ENCODE measurements at regions not wholly inside any gene's neighbourhood (a gene's known extent, or its start where the extent isn't known, plus 50 kb on each side); places are given as distances from the start of the nearest gene placed in this dataset.

DNA sequence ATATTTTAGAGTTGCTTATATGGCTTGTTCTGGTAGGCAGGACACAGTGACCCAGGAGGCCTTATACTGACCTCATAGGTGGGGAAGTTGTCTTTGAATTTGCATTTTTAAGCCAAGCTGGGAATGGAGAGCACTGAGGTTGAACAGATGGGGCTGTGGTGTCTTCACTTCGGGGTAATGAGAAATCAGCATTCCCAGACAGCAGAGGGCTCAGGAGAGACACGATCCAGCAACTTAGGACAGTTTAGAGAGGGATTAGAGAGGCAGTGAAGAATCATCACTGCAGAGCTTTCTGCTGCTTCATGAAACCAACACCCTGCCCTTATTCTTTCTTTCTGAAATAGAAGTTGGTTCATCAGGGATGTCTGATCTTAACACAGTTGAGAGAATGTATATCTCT lies 202.4 kb downstream of the TDRD15 start:
- CTCF ChIA-PET = no interaction called here
- POLR2A ChIA-PET = no interaction called here
- H3K36me3 Mint-ChIP-seq (ENCODE audit: low read depth) = no peaks in the 10 kb centered on the region
- peaks cover 3% of the 10 kb centered on the region for H3K9me3 Mint-ChIP-seq (ENCODE audit: low read depth)
- intact Hi-C loops (cut with DNase I, micrococcal nuclease) = no loop called here
- H3K4me1 Mint-ChIP-seq = no peaks in the 10 kb centered on the region
- ATAC-seq = no peak
- H3K27me3 Mint-ChIP-seq = no peaks in the 10 kb centered on the region
- DNase-seq = no peak
- no peak overlapping the region for H3K27ac Mint-ChIP-seq
- H3K4me3 Mint-ChIP-seq = no peak overlapping the region

DNA sequence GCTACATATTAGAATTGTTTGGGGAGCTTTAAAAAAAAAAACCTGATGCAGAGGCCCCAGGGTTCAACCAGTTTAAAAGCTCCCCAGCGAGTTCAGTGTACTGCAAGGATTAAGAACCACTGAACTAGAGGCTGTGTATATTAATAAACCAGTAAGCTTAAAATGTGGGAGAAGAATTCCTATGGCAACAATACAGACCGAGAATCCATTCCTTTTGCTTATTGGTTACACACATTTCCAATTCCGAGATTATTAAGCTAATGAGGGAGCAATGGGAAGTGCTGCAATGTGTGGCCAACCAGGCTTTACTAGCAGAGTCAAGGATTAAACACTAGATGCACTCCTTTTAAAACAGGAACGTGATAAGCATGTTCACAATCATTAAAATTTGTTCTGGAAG lies 204.4 kb downstream of the TDRD15 start:
- intact Hi-C loops (cut with DNase I, micrococcal nuclease) = no loop called here
- H3K4me1 Mint-ChIP-seq = no peaks in the 10 kb centered on the region
- H3K27me3 Mint-ChIP-seq = no peaks in the 10 kb centered on the region
- ChIA-PET CTCF (interaction anchor here (1.0 kb wide), 1 partner anchor 11 kb away, joined by 3 read pairs; no protein-coding TSS in a partner anchor), POLR2A (no interaction called here)
- no peak overlapping the region for H3K4me3 Mint-ChIP-seq
- H3K36me3 Mint-ChIP-seq (ENCODE audit: low read depth) = no peaks in the 10 kb centered on the region
- H3K27ac Mint-ChIP-seq = no peak overlapping the region
- DNase-seq (no peak), ATAC-seq (no peak)
- H3K9me3 Mint-ChIP-seq (ENCODE audit: low read depth) = peaks cover 7% of the 10 kb centered on the region

DNA sequence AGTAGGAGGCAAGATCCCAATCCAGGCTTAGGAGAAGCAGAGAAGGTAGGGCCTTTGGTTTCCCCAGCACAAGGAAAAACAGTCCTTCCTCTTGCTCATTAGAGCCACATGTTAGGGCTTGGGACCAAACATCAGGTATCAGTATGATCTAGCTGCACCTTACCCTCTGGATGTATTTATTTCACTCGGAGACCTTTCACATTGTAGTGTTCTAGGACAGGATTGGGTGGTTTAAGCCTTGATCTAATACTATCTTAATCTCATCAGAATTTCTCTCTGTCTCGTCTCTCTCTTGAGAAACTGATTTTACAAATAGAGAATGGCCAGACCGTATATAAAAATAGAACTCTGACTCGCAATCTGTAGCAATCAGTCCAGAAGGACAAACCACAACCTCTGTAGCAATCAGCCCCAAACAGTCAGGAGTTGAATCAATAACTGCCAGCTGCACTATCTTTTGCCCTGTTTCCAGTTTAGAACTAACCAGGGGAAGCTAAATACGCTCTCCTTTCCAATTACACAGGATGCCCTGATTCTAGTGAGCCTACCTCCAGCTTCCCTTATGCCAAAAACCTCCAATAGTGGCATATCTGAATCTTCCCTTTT lies 207.1 kb downstream of the TDRD15 start:
- no peaks in the 10 kb centered on the region for H3K27me3 Mint-ChIP-seq
- no peaks in the 10 kb centered on the region for H3K36me3 Mint-ChIP-seq (ENCODE audit: low read depth)
- no peak for ATAC-seq
- ChIA-PET POLR2A (no interaction called here), CTCF (no interaction called here)
- no peak for DNase-seq
- H3K4me3 Mint-ChIP-seq = no peak overlapping the region
- no peak overlapping the region for H3K27ac Mint-ChIP-seq
- peaks cover 5% of the 10 kb centered on the region for H3K9me3 Mint-ChIP-seq (ENCODE audit: low read depth)
- intact Hi-C loops (cut with DNase I, micrococcal nuclease) = no loop called here
- H3K4me1 Mint-ChIP-seq = no peaks in the 10 kb centered on the region

DNA sequence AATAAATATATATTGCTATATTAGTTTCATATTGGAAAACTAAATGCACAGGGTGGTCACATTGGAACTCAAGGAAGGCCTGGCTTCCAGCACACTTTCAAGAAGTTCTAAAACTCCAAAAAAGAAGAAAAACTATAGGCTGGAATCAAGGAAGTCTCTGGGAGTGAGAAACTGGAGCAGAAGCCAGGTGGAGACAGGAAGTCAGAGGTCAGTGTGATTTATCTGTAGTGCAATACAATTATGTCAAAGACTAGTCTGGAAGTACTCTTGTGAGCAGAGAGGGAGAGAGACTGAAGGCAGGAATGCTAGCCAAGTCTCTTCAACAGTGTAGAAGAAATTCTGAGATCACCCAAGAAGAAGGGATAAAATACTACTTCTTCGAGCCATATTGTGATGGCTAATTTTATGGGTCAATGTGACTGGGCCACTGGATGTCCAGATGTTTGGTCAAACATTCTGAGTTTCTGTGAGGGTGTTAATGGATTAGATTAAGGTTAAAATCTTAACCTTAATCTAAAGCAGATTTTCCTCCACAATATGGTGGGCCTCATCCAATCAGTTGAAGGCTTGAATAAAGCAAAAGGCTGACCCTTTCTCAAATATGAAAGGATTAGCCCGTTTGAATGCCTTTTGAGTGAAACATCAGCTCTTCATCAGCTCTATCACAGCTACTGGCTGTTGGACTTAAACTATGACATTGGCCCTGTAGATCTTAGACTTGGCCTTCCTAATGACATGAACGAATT lies 208.0 kb downstream of the TDRD15 start:
- H3K4me1 Mint-ChIP-seq = no peaks in the 10 kb centered on the region

DNA sequence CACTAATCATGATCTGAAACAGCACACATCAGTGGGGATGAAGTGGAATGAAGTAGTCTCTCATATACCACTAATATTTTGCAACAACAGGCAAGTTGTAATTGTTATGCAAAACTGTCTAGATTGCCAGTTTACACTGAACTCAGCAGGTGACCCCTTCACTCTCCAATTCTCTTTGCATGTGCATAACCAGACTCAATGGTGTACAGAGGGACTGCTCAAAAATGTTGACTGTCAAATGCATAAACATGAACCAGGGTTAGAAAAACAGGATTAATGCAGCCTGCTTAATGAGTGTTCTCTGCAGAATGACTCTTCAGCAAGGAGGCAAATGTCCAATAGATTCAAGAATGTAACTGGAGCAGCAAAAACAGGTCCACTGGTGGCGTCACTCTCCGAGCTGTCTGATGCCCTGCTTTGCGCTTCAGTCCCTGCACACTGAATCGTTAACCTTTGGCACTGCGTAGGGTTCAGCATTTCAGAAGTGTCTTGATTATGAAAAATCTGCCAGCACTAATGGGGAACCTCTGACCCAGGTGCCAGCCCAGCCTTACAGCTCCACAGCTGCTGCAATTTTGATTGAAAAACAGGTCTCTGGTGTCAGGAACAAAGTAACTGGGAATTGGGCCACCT lies 209.3 kb downstream of the TDRD15 start:
- ChIA-PET CTCF (interaction anchor here (0.8 kb wide), 1 partner anchor 12 kb away, joined by 3 read pairs; no protein-coding TSS in a partner anchor), POLR2A (no interaction called here)
- DNase-seq = no peak
- Mint-ChIP-seq H3K9me3 (ENCODE audit: low read depth) (peaks cover 4% of the 10 kb centered on the region), H3K36me3 (ENCODE audit: low read depth) (no peaks in the 10 kb centered on the region), H3K27me3 (no peaks in the 10 kb centered on the region), H3K4me3 (no peak overlapping the region), H3K4me1 (no peaks in the 10 kb centered on the region), H3K27ac (no peak overlapping the region)
- intact Hi-C loops (cut with DNase I, micrococcal nuclease) = no loop called here
- ATAC-seq = no peak

More for the DNA sequence above, 208.0 kb downstream of the TDRD15 start:
- ChIA-PET POLR2A (no interaction called here), CTCF (no interaction called here)
- no peak overlapping the region for H3K27ac Mint-ChIP-seq
- H3K4me3 Mint-ChIP-seq = no peak overlapping the region
- intact Hi-C loops (cut with DNase I, micrococcal nuclease) = no loop called here
- no peaks in the 10 kb centered on the region for H3K36me3 Mint-ChIP-seq (ENCODE audit: low read depth)
- no peak for DNase-seq
- ATAC-seq = no peak
- no peaks in the 10 kb centered on the region for H3K27me3 Mint-ChIP-seq
- H3K9me3 Mint-ChIP-seq (ENCODE audit: low read depth) = peaks cover 4% of the 10 kb centered on the region

DNA sequence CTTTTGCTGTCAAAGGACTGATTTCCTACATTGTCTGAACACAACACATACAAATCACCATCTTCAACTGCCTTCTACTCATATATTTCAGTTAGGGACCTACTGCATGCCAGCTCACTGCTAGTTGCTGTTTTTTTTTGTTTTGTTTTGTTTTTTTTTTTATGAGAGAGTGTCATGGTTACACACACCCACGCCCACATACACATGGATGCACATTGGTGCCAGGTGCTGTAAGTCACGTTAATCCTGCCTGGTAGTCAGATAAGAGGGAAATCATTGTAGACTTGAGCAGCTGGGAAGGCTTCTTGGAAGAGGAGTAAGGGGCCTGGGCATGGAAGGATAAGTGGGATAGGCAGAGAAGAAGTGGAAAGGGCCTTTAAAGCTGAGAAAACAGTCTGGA lies 209.9 kb downstream of the TDRD15 start:
- ChIA-PET POLR2A (no interaction called here), CTCF (interaction anchor here (0.8 kb wide), 1 partner anchor 13 kb away, joined by 3 read pairs; no protein-coding TSS in a partner anchor)
- intact Hi-C loops (cut with DNase I, micrococcal nuclease) = no loop called here
- Mint-ChIP-seq H3K9me3 (ENCODE audit: low read depth) (peaks cover 5% of the 10 kb centered on the region), H3K36me3 (ENCODE audit: low read depth) (no peaks in the 10 kb centered on the region), H3K27me3 (no peaks in the 10 kb centered on the region), H3K4me3 (no peak overlapping the region), H3K27ac (no peak overlapping the region), H3K4me1 (no peaks in the 10 kb centered on the region)
- DNase-seq (no peak), ATAC-seq (no peak)

DNA sequence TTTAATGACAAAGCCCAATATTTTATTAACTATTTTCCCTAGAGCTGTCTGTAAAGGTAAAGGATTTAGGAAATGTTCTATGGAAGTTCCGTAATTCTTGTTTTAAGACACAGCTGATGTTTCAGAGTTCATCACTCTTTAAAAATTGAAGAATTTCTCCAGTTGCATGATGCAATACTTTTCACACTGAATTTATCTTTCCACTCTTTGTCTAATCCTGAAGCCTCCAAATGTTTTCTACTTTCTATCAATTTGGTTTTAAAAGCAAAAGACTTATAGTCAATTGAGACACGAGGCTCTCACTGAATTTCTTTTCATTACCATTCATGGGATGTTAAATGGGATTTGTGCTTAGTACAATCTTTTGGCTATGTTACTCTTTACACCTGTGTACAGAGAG lies 223.2 kb downstream of the TDRD15 start:
- ATAC-seq (no peak), DNase-seq (no peak)
- Mint-ChIP-seq H3K27me3 (peaks cover 3% of the 10 kb centered on the region), H3K9me3 (ENCODE audit: low read depth) (no peaks in the 10 kb centered on the region), H3K36me3 (ENCODE audit: low read depth) (no peaks in the 10 kb centered on the region), H3K4me3 (no peak overlapping the region), H3K27ac (no peak overlapping the region), H3K4me1 (no peaks in the 10 kb centered on the region)
- intact Hi-C loops (cut with DNase I, micrococcal nuclease) = no loop called here
- CTCF ChIA-PET = no interaction called here
- POLR2A ChIA-PET = no interaction called here

DNA sequence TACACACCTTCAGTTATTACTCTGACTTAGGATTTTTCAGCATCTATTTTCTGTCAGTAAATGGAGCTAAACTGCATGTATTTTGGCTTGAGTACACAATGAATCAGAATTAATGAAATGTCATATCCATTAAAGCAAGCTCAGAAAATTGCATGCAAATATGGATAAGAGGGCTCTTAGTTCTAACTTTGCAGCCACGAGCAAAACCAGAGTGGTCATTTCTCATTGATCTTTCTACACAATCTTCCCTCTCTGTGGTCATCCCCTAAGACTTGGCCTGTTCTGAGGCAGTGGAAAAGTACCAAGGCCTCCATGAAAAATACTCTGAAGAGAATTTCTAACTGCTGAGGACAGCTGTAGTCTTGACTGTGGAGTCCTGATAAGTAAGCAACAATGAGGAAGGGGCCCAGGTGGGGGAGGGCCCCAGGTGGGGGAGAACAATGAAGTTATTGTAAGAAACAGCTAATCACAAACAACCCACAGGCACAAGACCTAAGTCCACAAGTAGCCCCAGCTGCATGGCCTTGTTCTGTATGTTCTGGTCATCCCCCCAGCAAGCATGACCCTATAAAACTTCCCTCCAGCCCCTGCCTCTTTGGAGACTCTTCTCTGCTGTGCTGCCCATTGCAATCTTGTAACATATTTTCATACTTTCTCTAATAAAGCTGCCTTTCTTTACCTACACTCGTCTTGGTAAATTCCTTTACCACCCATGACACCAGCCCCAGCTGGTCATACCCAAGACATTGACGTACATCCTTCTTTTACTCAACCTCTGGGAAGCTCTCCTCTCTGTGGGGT lies 230.3 kb downstream of the TDRD15 start:
- ChIA-PET POLR2A (no interaction called here), CTCF (interaction anchor here (1.0 kb wide), 1 partner anchor 25 kb away, joined by 3 read pairs; no protein-coding TSS in a partner anchor)
- intact Hi-C loops (cut with DNase I, micrococcal nuclease) = no loop called here
- H3K4me3 Mint-ChIP-seq = no peak overlapping the region
- no peak overlapping the region for H3K27ac Mint-ChIP-seq
- no peak for DNase-seq
- peaks cover 1% of the 10 kb centered on the region for H3K9me3 Mint-ChIP-seq (ENCODE audit: low read depth)
- no peaks in the 10 kb centered on the region for H3K4me1 Mint-ChIP-seq
- ATAC-seq = no peak
- no peaks in the 10 kb centered on the region for H3K36me3 Mint-ChIP-seq (ENCODE audit: low read depth)
- H3K27me3 Mint-ChIP-seq = peaks cover 2% of the 10 kb centered on the region

DNA sequence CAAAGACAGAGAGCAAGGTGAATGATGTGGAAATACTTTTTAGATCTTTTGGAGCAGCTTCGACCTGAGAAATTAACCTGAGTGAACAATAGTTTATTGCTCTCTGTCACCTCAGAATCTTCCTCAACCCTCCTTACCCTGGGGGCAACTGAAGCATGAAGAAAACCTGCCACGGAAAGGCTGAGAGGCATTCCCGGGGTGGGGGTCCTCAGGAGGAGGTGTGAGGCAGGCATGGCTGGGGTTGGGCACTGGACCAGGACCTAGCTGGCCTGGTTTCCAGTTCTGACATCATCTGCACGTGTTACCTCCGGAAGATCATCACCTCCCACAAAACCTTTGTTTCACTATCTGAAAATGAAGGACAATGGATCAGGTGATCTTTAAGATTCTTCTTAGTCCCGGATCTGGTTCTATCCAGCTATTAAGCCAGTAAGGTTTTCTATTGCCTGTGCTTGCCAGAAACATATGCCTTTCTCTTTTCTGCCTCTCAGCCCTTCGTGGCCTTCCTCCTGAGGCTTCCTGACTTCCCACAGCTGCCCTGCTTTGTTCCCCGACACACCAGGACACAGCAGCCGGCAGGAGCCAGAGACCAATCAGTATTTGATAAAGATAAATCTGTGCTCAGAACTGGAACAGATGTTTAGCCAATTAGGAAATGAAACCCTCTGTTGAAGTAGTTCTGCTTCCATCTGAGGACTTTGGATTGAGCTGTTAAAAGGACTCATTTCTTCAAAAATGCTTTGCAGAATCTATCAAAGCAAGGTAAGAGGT lies 232.5 kb downstream of the TDRD15 start:
- ATAC-seq = no peak
- CTCF ChIA-PET = no interaction called here
- no peaks in the 10 kb centered on the region for H3K36me3 Mint-ChIP-seq (ENCODE audit: low read depth)
- peaks cover 2% of the 10 kb centered on the region for H3K27me3 Mint-ChIP-seq
- intact Hi-C loops (cut with DNase I, micrococcal nuclease) = no loop called here
- no peaks in the 10 kb centered on the region for H3K4me1 Mint-ChIP-seq
- no peak overlapping the region for H3K4me3 Mint-ChIP-seq
- H3K9me3 Mint-ChIP-seq (ENCODE audit: low read depth) = peaks cover 1% of the 10 kb centered on the region
- DNase-seq = no peak
- no peak overlapping the region for H3K27ac Mint-ChIP-seq
- POLR2A ChIA-PET = no interaction called here

DNA sequence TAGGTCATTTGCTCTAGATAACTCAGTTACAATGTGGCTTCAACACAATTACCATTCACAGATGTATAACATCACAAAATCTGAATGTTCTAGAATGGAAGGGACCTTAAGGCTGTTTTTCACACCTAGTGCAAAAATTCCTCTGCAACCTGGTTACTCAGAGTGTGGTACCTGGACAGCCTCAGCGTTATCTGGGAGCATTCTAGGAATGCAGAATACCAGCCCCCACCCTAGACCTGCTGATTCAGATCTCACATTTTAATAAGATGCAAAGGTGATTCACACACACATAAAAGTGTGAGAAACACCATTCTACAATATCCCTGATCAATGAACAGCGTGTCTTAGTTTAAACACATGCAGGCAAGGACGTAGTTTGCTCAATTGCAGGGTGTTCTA lies 233.1 kb downstream of the TDRD15 start:
- no peak overlapping the region for H3K27ac Mint-ChIP-seq
- DNase-seq (no peak), ATAC-seq (no peak)
- no peak overlapping the region for H3K4me3 Mint-ChIP-seq
- H3K9me3 Mint-ChIP-seq (ENCODE audit: low read depth) = peaks cover 1% of the 10 kb centered on the region
- CTCF ChIA-PET = no interaction called here
- POLR2A ChIA-PET = no interaction called here
- no peaks in the 10 kb centered on the region for H3K4me1 Mint-ChIP-seq
- H3K36me3 Mint-ChIP-seq (ENCODE audit: low read depth) = no peaks in the 10 kb centered on the region
- intact Hi-C loops (cut with DNase I, micrococcal nuclease) = no loop called here
- peaks cover 2% of the 10 kb centered on the region for H3K27me3 Mint-ChIP-seq

DNA sequence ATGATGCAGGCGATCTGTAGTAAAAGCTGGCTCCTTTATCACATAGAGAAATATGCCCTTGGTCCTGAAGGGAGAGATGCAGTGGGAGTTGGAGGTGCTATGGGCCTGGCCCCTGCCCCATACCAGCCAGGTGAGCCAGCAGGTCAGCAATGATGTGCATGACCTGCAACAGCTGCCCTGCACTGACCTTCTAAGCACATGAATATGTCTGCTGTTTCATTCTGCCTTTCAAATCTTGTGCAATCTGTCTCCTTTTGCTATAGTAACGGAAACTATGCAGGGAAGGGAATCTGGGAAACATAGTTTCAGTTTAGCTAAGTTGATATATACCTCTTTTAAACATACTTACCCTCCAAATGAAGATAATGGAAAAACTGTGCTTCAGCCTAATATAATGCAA lies 235.2 kb downstream of the TDRD15 start:
- ATAC-seq (no peak), DNase-seq (no peak)
- intact Hi-C loops (cut with DNase I, micrococcal nuclease) = no loop called here
- Mint-ChIP-seq H3K36me3 (ENCODE audit: low read depth) (no peaks in the 10 kb centered on the region), H3K9me3 (ENCODE audit: low read depth) (no peaks in the 10 kb centered on the region), H3K4me3 (no peak overlapping the region), H3K27me3 (no peaks in the 10 kb centered on the region), H3K27ac (no peak overlapping the region), H3K4me1 (no peaks in the 10 kb centered on the region)
- POLR2A ChIA-PET = no interaction called here
- CTCF ChIA-PET = no interaction called here

Measured in activated CD4-positive, alpha-beta T cell treated with anti-CD3 and anti-CD28 coated beads for 36 hours (primary cell).